Common myeloid progenitor, CD34-positive (primary cell): ENCODE measurements at regions not wholly inside any gene's neighbourhood (a gene's known extent, or its start where the extent isn't known, plus 50 kb on each side); places are given as distances from the start of the nearest gene placed in this dataset.

Source experiments
- CTCF ChIA-PET: fragments of 350-600 bp; sonication (Branson Sonifier 250); formaldehyde crosslinking; loops from one replicate; lab custom pipeline; 2021; ENCODE audit warnings: antibody characterized with exemption; lab: Charles Lee
- POLR2A ChIA-PET: fragments of 350-600 bp; sonication (Branson Sonifier 250); formaldehyde crosslinking; loops from one replicate; lab custom pipeline; 2021; ENCODE audit warnings: antibody characterized with exemption; lab: Charles Lee
- DNase-seq, 3 donors: peaks; one replicate each; pipeline versions ENCODE4 v3.0.0 to v3.0.0-alpha.2; 2013
- H3K27ac ChIP-seq, 2 experiments: 1 replicate in 1 of 2; 2 replicates in 1 of 2; pipeline ENCODE4 v1.7.0; 2013; ENCODE audit warnings: inconsistent platforms in 2 of 2, low read length in 2 of 2, mild to moderate bottlenecking in 2 of 2, low read depth in 1 of 2, moderate library complexity in 1 of 2; ENCODE audit not compliant: severe bottlenecking in 2 of 2, insufficient read depth in 1 of 2, poor library complexity in 1 of 2
- H3K27me3 ChIP-seq, 5 experiments: replicated peaks in 2 of 5; 1 replicate in 3 of 5; 2 replicates in 2 of 5; pipeline versions ENCODE4 v1.6.1 to v1.7.0; 2013; ENCODE audit warnings: low read length in 4 of 5, mild to moderate bottlenecking in 2 of 5, moderate library complexity in 2 of 5, inconsistent platforms in 1 of 5; ENCODE audit not compliant: insufficient read depth in 5 of 5, control insufficient read depth in 4 of 5
- H3K36me3 ChIP-seq, 4 experiments: 1 replicate in 2 of 4; 2 replicates in 2 of 4; pipeline versions ENCODE4 v1.6.1 to v1.7.0; 2013; ENCODE audit warnings: low read length in 3 of 4, control low read depth in 1 of 4, mild to moderate bottlenecking in 1 of 4; ENCODE audit not compliant: control insufficient read depth in 4 of 4, insufficient read depth in 4 of 4
- H3K4me1 ChIP-seq, 4 experiments: 1 replicate in 3 of 4; 2 replicates in 1 of 4; pipeline versions ENCODE4 v1.6.1 to v1.7.1; 2013; ENCODE audit warnings: low read length in 3 of 4, mild to moderate bottlenecking in 3 of 4, control low read depth in 1 of 4, inconsistent platforms in 1 of 4, moderate library complexity in 1 of 4; ENCODE audit not compliant: control insufficient read depth in 4 of 4, insufficient read depth in 4 of 4; ENCODE audit errors: control extremely low read depth in 1 of 4
- H3K4me3 ChIP-seq, 7 experiments: 1 replicate in 4 of 7; 2 replicates in 3 of 7; pipeline versions ENCODE4 v1.5.1 to v1.7.0; 2013; ENCODE audit warnings: mild to moderate bottlenecking in 7 of 7, low read length in 6 of 7, moderate library complexity in 6 of 7, inconsistent platforms in 2 of 7, low read depth in 2 of 7, control low read depth in 1 of 7; ENCODE audit not compliant: insufficient read depth in 4 of 7, control insufficient read depth in 1 of 7; ENCODE audit errors: extremely low read depth in 1 of 7
- H3K9me3 ChIP-seq, 5 experiments: 1 replicate in 4 of 5; 2 replicates in 1 of 5; pipeline versions ENCODE4 v1.6.1 to v1.7.1; 2013; ENCODE audit warnings: low read length in 4 of 5, mild to moderate bottlenecking in 2 of 5, inconsistent platforms in 1 of 5, low read depth in 1 of 5, moderate library complexity in 1 of 5; ENCODE audit not compliant: control insufficient read depth in 4 of 5, insufficient read depth in 2 of 5; ENCODE audit errors: control extremely low read depth in 1 of 5
- WGBS: methylation state at CpG from one replicate; pipeline ENCODE4 v1.1.5; 2013; ENCODE audit not compliant: insufficient coverage; 5-methylcytosine and 5-hydroxymethylcytosine counted together

DNA sequence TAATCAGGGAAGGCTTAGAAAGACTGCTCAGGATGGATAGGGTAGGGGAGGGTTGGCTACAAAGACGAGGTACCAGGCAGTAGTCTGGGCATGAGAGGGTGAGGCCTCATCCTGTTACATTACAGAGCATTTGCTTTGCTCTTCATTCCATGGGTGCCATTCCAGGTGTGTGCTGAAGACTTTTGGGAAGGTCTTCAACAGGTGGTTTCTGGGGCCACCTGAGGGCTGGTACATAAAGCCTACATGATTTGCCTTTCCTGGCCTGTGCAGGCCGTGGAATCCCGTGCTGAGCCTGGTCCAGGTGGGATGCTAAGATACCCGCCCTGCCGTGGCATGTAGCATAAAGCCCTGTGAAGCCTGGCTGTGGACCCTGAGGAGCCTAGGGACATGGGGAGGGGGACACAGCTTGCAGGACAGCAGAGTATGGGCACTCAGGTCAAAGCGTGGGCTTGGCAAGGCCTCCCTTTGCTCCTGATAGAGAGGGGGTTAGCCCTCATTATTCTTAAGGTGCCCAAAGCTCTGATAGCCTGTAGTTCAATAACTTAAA, 55.6 kb upstream of the ZNF536 start:
- WGBS: 86% methylated on average over 5 of the region's 6 CpGs
- Histone ChIP-seq H3K27me3 (peaks cover 0 to 3% (median 0%) of the 10 kb centered on the region in 5 experiments), H3K27ac (no peak overlapping the region), H3K4me3 (no peak overlapping the region), H3K36me3 (no peaks in the 10 kb centered on the region), H3K9me3 (peaks cover 0 to 8% (median 0%) of the 10 kb centered on the region in 5 experiments), H3K4me1 (no peaks in the 10 kb centered on the region)
- DNase-seq: no peak
- CTCF ChIA-PET: no interaction called here
- POLR2A ChIA-PET: no interaction called here

DNA sequence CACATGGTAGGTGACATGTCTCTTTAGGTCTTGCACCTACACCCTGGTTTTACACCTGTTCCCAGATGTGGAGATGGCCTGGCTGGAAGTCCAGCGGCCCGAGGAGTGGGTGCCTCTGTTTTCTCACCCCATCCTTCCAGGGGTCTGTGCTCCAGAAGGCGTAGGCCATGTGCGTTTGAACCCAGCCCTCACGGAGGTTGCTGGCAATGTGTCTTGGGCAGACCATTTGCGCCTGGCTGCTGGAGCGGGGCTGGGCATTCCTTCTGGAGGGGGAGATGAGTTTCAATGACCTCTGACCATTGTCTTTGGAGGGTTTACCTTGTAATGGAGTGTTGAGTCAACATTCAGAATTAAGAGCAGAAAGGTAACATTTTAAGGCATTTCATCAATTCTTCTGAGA, 54.8 kb upstream of the ZNF536 start:
- ChIA-PET POLR2A (no interaction called here), CTCF (no interaction called here)
- 93% methylated on average over 5 of the region's 7 CpGs for WGBS
- Histone ChIP-seq H3K9me3 (peaks cover 0 to 8% (median 0%) of the 10 kb centered on the region in 5 experiments), H3K4me1 (no peaks in the 10 kb centered on the region), H3K27ac (no peak overlapping the region), H3K36me3 (no peaks in the 10 kb centered on the region), H3K27me3 (peaks cover 0 to 3% (median 0%) of the 10 kb centered on the region in 5 experiments), H3K4me3 (no peak overlapping the region)
- DNase-seq: no peak

DNA sequence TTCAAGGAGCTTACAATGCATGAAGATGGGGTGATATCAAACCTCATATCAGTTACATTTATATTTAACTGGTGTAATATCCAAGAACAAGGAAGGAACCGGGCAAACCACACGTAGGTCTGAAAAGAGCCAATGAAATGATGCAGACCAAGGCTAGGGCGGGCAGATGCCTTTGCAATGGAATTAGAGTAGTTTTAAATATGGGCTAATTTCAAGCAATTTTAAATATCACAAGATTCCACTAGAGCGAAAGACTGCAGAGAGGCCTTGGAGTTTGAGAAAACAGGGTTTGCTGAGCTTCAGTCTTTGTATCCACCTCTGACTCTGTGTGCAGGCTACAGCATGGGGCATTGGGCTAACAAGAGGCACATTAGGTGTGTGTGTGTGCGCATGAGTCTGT, 53.9 kb upstream of the ZNF536 start:
- no peaks in the 10 kb centered on the region for H3K4me1 ChIP-seq
- peaks cover 0 to 3% (median 2%) of the 10 kb centered on the region in 5 experiments for H3K27me3 ChIP-seq
- ChIA-PET POLR2A (no interaction called here), CTCF (no interaction called here)
- no peak overlapping the region for H3K27ac ChIP-seq
- 95% methylated on average over 3 of the region's 5 CpGs for WGBS
- H3K4me3 ChIP-seq: no peak overlapping the region
- H3K36me3 ChIP-seq: no peaks in the 10 kb centered on the region
- H3K9me3 ChIP-seq: peaks cover 0 to 8% (median 0%) of the 10 kb centered on the region in 5 experiments
- no peak for DNase-seq

DNA sequence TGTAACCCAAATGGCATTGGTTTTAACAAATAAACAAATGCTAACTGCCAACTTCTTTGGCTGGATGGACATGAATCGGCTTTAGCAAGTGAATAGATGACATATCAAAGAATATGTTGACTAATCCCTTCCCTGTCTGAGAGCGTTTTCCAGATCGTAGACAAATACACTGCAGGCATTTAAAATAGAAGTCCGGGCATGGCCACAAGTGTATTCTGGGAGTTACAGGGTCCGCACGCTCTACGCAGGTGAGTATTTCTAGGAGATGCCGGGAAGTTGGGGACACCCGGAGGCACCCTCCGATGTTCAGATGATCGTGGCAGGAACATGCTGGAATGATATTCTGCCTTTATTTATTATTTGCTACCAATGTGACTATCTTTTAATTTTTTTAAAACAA, 53.2 kb upstream of the ZNF536 start:
- Histone ChIP-seq H3K36me3 (no peaks in the 10 kb centered on the region), H3K4me3 (no peak overlapping the region), H3K27me3 (peaks cover 0 to 3% (median 2%) of the 10 kb centered on the region in 5 experiments), H3K27ac (no peak overlapping the region), H3K9me3 (peaks cover 0 to 8% (median 0%) of the 10 kb centered on the region in 5 experiments), H3K4me1 (no peaks in the 10 kb centered on the region)
- DNase-seq: no peak
- CTCF ChIA-PET: no interaction called here
- WGBS: 91% methylated on average over 8 of the region's 11 CpGs
- POLR2A ChIA-PET: no interaction called here

DNA sequence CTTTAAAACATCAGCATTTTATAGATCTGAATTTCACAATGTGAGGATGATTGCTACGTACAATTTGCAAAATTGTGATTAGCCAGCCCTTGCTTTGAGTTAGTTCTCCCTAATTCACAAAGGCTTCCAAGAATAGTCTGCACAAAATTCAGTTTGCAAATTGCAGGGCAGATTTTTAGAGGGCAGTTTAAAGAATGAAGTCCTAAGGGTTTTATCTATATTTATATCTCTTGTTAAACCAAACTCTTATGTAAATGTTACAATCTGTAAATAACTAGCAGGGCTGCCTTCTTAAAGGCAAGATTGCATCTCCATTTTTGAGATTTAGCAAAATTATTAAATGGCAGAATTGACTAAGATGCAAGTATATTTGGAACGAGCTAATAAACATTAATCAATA, 52.8 kb upstream of the ZNF536 start:
- no peaks in the 10 kb centered on the region for H3K4me1 ChIP-seq
- peaks cover 0 to 6% (median 2%) of the 10 kb centered on the region in 5 experiments for H3K27me3 ChIP-seq
- CTCF ChIA-PET: no interaction called here
- no peak overlapping the region for H3K27ac ChIP-seq
- H3K9me3 ChIP-seq: peaks cover 0 to 8% (median 0%) of the 10 kb centered on the region in 5 experiments
- no CpG with 5 or more reads among the region's 2 CpGs for WGBS
- H3K4me3 ChIP-seq: no peak overlapping the region
- POLR2A ChIA-PET: no interaction called here
- no peak for DNase-seq
- H3K36me3 ChIP-seq: no peaks in the 10 kb centered on the region

DNA sequence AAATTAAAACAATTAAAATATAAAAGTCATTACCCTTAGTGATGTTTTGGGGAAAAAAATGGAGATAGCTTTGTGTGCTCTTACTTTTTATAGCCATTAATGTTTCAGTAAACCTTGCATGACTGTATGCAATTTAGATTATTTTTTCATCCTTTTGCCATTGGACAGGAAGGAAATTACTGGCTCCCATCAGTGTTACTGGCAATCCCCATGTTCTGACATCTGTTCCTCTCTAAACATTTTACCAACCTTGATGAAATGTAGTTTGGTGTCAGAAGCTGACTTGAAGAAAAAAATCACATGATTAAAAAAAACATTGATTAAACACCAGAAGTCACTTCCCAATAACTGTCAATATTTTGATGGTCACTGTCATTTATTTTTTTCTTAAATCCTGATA, 52.3 kb upstream of the ZNF536 start:
- ChIA-PET CTCF (no interaction called here), POLR2A (no interaction called here)
- Histone ChIP-seq H3K4me3 (no peak overlapping the region), H3K27me3 (peaks cover 0 to 6% (median 2%) of the 10 kb centered on the region in 5 experiments), H3K27ac (no peak overlapping the region), H3K9me3 (peaks cover 0 to 8% (median 0%) of the 10 kb centered on the region in 5 experiments), H3K4me1 (no peaks in the 10 kb centered on the region), H3K36me3 (no peaks in the 10 kb centered on the region)
- DNase-seq: no peak

DNA sequence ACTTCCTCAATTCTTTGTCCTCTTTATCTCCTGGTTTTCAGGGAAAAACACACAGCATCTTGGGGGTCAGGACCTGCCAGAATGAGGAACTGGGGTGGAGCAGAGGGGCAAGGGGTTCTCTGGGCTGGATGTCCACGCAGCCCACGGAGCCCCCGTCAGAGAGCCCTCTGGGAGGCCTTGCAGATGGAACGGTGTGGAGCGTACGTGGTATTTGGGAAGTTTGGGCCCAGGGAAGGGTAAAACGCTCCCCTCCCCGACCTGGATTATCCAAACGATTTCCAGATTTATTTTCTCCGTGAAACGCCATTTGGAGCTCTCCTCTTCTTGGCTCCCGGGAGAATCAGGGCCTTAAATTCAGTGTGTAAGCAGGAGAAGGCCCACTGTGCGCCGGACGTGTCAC, 51.7 kb upstream of the ZNF536 start:
- WGBS: 88% methylated on average over 11 of the region's 15 CpGs
- no peak for DNase-seq
- CTCF ChIA-PET: no interaction called here
- Histone ChIP-seq H3K36me3 (no peaks in the 10 kb centered on the region), H3K27me3 (peaks cover 0 to 6% (median 2%) of the 10 kb centered on the region in 5 experiments), H3K4me1 (no peaks in the 10 kb centered on the region), H3K27ac (no peak overlapping the region), H3K9me3 (peaks cover 0 to 8% (median 0%) of the 10 kb centered on the region in 5 experiments), H3K4me3 (no peak overlapping the region)
- POLR2A ChIA-PET: no interaction called here
